GM23338 (cell line): ENCODE measurements at regions not wholly inside any gene's neighbourhood (a gene's known extent, or its start where the extent isn't known, plus 50 kb on each side); places are given as distances from the start of the nearest gene placed in this dataset.
"Not testable (repeated sequence)": the region's sequence is repeated elsewhere in the genome, so short reads cannot be mapped to it uniquely, and the experiment has no call there.

Experiments
- CREB1 ChIP-seq: fragments of 250-450 bp; sonication (Bioruptor Pico); IDR thresholded peaks from 2 replicates; pipeline ENCODE4 v1.5.0; 2020; ENCODE audit warnings: low read depth, mild to moderate bottlenecking, moderate library complexity
- CTCF ChIP-seq, 2 experiments: fragments of 200-600 bp in 1 of 2; sonication (generic) in 1 of 2; conservative IDR thresholded peaks; 2 replicates each; pipeline versions ENCODE4 v1.5.1 to v1.6.1; 2016 to 2017; ENCODE audit warnings: antibody characterized with exemption in 2 of 2, low read depth in 2 of 2, mild to moderate bottlenecking in 2 of 2, moderate library complexity in 1 of 2
- ETS1 ChIP-seq: IDR thresholded peaks from 2 replicates; pipeline ENCODE4 v1.6.1; 2016; ENCODE audit warnings: antibody characterized with exemption
- EZH2 ChIP-seq: fragments of 200-600 bp; sonication (generic); IDR thresholded peaks from one replicate; pipeline ENCODE4 v1.8.0; 2017; ENCODE audit warnings: antibody characterized with exemption, mild to moderate bottlenecking, low read depth; ENCODE audit not compliant: unreplicated experiment
- EZH2phosphoT487 ChIP-seq: fragments of 200-600 bp; sonication (generic); IDR thresholded peaks from one replicate; pipeline ENCODE4 v1.8.1; 2018; ENCODE audit warnings: antibody characterized with exemption; ENCODE audit not compliant: unreplicated experiment
- JUNB ChIP-seq: IDR thresholded peaks from one replicate; pipeline ENCODE4 v1.6.1; 2016; ENCODE audit warnings: antibody characterized with exemption; ENCODE audit not compliant: unreplicated experiment
- POLR2AphosphoS5 ChIP-seq: IDR thresholded peaks from 2 replicates; pipeline ENCODE4 v1.6.1; 2016; ENCODE audit warnings: antibody characterized with exemption, low read depth
- REST ChIP-seq: IDR thresholded peaks from one replicate; pipeline ENCODE4 v1.6.1; 2018; ENCODE audit warnings: antibody characterized with exemption; ENCODE audit not compliant: unreplicated experiment
- STAT1 ChIP-seq: IDR thresholded peaks from one replicate; pipeline ENCODE4 v1.6.1; 2016; ENCODE audit warnings: antibody characterized with exemption; ENCODE audit not compliant: unreplicated experiment
- ZNF462 ChIP-seq: fragments of 250-450 bp; sonication (Bioruptor Pico); IDR thresholded peaks from 2 replicates; pipeline ENCODE4 v1.5.0; 2020; ENCODE audit warnings: mild to moderate bottlenecking, moderate library complexity

- not testable (repeated sequence) for TF ChIP-seq CTCF (conservative IDR thresholded peaks at IDR 0.05; ENCODE audit: low read depth in 2 of 2); EZH2; POLR2AphosphoS5; CREB1; REST; ETS1; ZNF462 (CRISPR knock-in tag); STAT1; JUNB; EZH2phosphoT487
These were observed 64.9 kb downstream of the RAP2B start for GRCh38 chr3:153226877-153227276.
